ENCODE measurements at regions not wholly inside any gene's neighbourhood (a gene's known extent, or its start where the extent isn't known, plus 50 kb on each side); places are given as distances from the start of the nearest gene placed in this dataset.
"Not testable (repeated sequence)": the region's sequence is repeated elsewhere in the genome, so short reads cannot be mapped to it uniquely, and the experiment has no call there.

DNA sequence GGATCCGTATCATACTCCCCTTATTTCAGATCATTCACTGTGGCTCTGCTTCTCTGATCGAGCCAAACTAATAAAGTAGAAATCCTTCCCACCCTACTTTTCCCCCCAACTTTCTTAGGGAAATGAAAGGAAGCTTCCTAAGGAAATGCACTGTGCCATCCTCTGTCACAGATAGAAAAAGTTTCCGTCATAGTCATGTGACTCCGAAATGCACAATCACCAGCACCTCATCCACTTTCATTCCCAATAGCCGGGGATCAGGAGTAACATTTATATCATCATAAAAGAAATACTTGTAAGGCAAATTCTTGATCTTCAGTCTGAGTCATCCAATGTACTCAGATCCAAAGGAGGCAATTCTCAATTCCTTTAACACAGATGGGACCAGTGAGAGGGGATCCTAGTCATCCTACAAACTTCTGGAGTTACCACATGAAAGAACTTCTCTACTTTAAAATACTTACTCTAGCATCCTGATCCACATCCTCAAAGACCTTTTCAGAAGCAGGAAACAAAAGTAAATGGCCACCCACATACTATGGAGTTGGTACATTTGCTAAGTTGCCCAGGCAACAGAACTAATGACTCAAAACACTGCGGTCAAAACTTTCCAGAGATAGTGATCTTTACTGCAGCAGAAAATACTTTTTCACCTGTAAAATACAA, 97.8 kb upstream of the ZC3H11B start:
- DNase-seq (ENCODE audit: low spot score), result peak; percentile 32
- TF ChIP-seq, protein P1, sequence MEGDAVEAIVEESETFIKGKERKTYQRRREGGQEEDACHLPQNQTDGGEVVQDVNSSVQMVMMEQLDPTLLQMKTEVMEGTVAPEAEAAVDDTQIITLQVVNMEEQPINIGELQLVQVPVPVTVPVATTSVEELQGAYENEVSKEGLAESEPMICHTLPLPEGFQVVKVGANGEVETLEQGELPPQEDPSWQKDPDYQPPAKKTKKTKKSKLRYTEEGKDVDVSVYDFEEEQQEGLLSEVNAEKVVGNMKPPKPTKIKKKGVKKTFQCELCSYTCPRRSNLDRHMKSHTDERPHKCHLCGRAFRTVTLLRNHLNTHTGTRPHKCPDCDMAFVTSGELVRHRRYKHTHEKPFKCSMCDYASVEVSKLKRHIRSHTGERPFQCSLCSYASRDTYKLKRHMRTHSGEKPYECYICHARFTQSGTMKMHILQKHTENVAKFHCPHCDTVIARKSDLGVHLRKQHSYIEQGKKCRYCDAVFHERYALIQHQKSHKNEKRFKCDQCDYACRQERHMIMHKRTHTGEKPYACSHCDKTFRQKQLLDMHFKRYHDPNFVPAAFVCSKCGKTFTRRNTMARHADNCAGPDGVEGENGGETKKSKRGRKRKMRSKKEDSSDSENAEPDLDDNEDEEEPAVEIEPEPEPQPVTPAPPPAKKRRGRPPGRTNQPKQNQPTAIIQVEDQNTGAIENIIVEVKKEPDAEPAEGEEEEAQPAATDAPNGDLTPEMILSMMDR (IDR thresholded peaks at IDR 0.05; ENCODE audit: borderline replicate concordance, control extremely low read depth, extremely low read depth, insufficient read depth, missing control alignments), result no peak
- in situ Hi-C loops (cut with MboI; ENCODE audit: low sequenced_read_pairs, unreplicated experiment), result no loop called here

DNA sequence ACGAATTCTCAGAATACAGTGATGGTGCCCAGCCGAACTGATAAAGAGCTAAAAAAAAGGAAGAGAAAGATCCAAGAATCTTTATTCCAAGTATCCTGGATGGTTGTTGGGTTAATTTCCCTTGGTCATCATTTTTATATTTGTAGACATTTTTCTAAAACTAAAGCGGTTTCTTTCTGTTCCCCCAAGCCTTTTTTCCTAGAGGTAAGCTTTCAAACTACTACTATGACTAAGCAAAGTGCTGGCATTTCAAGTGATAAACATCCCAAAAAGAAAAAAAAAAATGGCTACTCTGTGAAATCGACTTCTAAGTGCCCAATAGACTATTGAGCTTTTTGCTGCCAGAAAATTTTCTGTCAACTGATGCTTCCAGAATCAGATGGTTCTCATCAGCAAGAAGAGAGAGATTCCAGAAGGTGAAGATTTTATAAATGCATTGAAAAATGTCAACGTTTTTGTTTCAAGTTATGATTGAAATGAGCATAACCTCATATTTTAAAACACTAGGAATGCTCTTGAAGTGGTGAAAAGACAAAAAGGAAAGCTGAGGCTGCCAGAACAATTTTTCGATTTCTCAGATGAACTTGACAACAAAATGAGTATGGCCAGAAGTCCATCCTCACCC, 96.1 kb upstream of the ZC3H11B start:
- in situ Hi-C loops (cut with MboI; ENCODE audit: low sequenced_read_pairs, unreplicated experiment), result no loop called here
- TF ChIP-seq, protein P1 (IDR thresholded peaks at IDR 0.05; ENCODE audit: borderline replicate concordance, control extremely low read depth, extremely low read depth, insufficient read depth, missing control alignments), result no peak
- no peak for DNase-seq (ENCODE audit: low spot score)

DNA sequence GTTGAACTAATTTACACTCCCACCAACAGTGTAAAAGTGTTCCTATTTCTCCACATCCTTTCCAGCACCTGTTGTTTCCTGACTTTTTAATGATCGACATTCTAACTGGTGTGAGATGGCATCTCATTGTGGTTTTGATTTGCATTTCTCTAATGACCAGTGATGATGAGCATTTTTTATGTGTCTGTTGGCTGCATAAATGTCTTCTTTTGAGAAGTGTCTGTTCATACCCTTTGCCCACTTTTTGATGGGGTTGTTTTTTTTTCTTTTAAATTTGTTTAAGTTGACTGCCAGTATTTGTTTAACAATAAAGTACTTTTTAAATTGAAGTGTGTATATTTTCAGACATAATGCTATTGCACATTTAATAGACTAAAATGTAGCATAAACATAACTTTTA, 95.0 kb upstream of the ZC3H11B start:
- DNase-seq (ENCODE audit: low spot score); in situ Hi-C loops (cut with MboI; ENCODE audit: low sequenced_read_pairs, unreplicated experiment): not testable (repeated sequence)

DNA sequence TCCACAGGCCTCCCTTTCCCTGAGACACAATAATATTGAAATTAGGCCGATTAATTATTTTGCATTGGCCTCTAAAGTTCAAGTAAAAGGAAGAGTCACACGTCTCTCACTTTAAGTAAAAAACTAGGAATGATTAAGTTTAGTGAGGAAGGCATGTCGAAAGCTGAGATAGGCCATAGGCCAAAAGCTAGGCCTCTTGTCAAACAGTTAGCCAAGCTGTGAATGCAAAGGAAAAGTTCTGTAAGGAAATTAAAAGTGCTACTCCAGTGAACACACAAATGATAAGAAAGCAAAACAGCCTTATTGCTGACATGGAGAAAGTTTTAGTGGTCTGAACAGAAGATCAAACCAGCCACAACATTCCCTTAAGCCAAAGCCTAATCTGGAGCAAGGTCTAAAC, 91.4 kb upstream of the ZC3H11B start:
- DNase-seq (ENCODE audit: low spot score); in situ Hi-C loops (cut with MboI; ENCODE audit: low sequenced_read_pairs, unreplicated experiment): not testable (repeated sequence)

DNA sequence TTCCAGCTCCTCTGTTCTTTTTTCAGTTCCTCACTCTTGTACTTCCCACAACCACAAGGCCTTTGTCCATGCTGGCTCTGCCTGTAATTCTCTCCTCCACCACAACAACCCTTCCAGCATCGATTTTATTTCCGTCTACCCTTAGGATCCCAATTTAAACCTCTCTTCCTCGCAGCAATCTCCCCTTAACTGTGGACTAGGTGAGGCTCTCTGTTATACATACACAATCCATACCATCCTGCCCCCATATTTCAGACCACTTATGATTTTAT, 90.4 kb upstream of the ZC3H11B start:
- TF ChIP-seq, protein P1 (IDR thresholded peaks at IDR 0.05; ENCODE audit: borderline replicate concordance, control extremely low read depth, extremely low read depth, insufficient read depth, missing control alignments), result no peak
- no peak for DNase-seq (ENCODE audit: low spot score)
- in situ Hi-C loops (cut with MboI; ENCODE audit: low sequenced_read_pairs, unreplicated experiment), result no loop called here

DNA sequence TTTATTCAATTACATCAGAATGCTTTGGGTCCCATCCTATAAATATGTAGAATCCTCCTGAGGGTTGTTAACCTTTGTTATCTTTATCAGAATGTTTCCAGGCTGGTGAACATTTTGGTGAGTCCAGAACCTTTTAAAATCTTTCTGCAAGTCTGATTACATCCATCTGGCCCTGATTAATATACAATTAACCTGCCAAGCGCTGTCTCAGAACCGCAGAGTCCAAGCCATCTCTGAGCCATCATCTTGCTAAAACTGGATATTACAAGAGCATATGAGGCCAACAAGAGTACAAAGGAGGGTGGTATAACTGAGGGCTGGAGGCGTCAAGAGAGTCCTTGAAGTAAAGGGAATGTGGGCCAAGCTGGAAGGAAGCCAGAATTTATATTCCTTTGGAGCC, 88.6 kb upstream of the ZC3H11B start:
- TF ChIP-seq, protein P1 (IDR thresholded peaks at IDR 0.05; ENCODE audit: borderline replicate concordance, control extremely low read depth, extremely low read depth, insufficient read depth, missing control alignments), result no peak
- in situ Hi-C loops (cut with MboI; ENCODE audit: low sequenced_read_pairs, unreplicated experiment), result no loop called here
- no peak for DNase-seq (ENCODE audit: low spot score)

DNA sequence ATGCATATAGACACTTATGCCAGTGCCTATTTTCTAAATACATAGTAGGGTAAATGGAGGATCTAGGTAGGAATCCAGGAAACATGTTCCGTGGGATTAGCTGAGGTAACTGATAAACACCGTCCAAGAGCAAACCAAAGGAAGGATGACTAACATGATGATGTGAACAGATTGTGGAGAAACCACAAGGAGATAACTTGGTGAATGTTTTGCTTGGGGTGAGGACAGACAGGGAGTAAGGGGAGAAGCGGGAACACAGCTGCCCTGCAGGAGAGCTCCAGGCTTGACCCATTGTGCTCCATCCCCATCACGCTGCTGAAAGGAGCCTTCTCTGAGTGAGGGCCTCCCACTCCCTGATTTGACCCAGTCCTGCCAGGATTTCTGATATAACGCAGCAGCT, 87.0 kb upstream of the ZC3H11B start:
- in situ Hi-C loops (cut with MboI; ENCODE audit: low sequenced_read_pairs, unreplicated experiment), result no loop called here
- TF ChIP-seq, protein P1 (IDR thresholded peaks at IDR 0.05; ENCODE audit: borderline replicate concordance, control extremely low read depth, extremely low read depth, insufficient read depth, missing control alignments), result no peak
- no peak for DNase-seq (ENCODE audit: low spot score)

DNA sequence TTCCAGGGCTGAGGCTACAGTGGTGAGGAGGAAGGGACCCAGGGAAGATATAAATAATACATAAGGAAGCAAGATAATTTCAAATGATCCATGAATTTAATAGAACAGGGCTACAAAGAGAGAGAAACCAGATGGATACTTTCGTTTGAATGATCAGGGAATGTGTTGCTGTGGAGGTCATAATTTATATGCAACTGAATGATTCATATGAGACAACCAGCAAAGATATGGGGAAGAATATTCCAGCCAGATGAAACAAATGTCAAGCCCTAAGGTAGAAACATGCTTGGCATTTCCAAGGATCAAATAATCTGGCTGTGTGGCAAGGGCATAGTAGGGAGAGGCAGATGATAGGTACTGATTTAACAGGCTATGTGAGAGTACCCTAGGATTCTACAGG, 84.8 kb upstream of the ZC3H11B start:
- TF ChIP-seq, protein P1 (IDR thresholded peaks at IDR 0.05; ENCODE audit: borderline replicate concordance, control extremely low read depth, extremely low read depth, insufficient read depth, missing control alignments), result no peak
- DNase-seq (ENCODE audit: low spot score), result no peak
- in situ Hi-C loops (cut with MboI; ENCODE audit: low sequenced_read_pairs, unreplicated experiment), result no loop called here
